DMS79 (cell line): ENCODE measurements at regions not wholly inside any gene's neighbourhood (a gene's known extent, or its start where the extent isn't known, plus 50 kb on each side); places are given as distances from the start of the nearest gene placed in this dataset.

Experiments used
- DNase-seq: peaks from one replicate; lab custom pipeline; 2025; lab: John Stamatoyannopoulos, UW

- no peak for DNase-seq
Observed at GRCh38 chr12:124096109-124096508, 123.1 kb downstream of the ZNF664 start.

GRCh38 chr12:124096869-124097434 is 123.9 kb downstream of the ZNF664 start:
- no peak for DNase-seq

- DNase-seq: no peak
Observed at GRCh38 chr12:124097701-124098100, 124.7 kb downstream of the ZNF664 start.

- DNase-seq: no peak
Observed at GRCh38 chr12:124098101-124098757, 125.2 kb downstream of the ZNF664 start.

GRCh38 chr12:124098887-124099286 is 125.9 kb downstream of the ZNF664 start:
- DNase-seq: no peak

GRCh38 chr12:124099661-124100060 is 126.6 kb downstream of the ZNF664 start:
- no peak for DNase-seq

GRCh38 chr12:124100572-124101178 is 127.7 kb downstream of the ZNF664 start:
- no peak for DNase-seq

- DNase-seq: no peak
Observed at GRCh38 chr12:124105546-124105945, 132.5 kb downstream of the ZNF664 start.

- no peak for DNase-seq
Observed at GRCh38 chr12:124107351-124107750, 134.3 kb downstream of the ZNF664 start.

GRCh38 chr12:124109760-124110159 is 136.7 kb downstream of the ZNF664 start:
- DNase-seq: no peak

GRCh38 chr12:124110372-124110883 is 137.4 kb downstream of the ZNF664 start:
- no peak for DNase-seq

GRCh38 chr12:124111006-124111405 is 138.0 kb downstream of the ZNF664 start:
- no peak for DNase-seq

- DNase-seq: no peak
Observed at GRCh38 chr12:124114316-124114715, 141.3 kb downstream of the ZNF664 start.

- DNase-seq: no peak
Observed at GRCh38 chr12:124115496-124115895, 142.5 kb downstream of the ZNF664 start.

GRCh38 chr12:124115976-124116690 is 143.1 kb downstream of the ZNF664 start:
- no peak for DNase-seq

- DNase-seq: no peak
Observed at GRCh38 chr12:124120739-124121138, 147.7 kb downstream of the ZNF664 start.

- no peak for DNase-seq
Observed at GRCh38 chr12:124122722-124123121, 149.7 kb downstream of the ZNF664 start.

GRCh38 chr12:124123296-124124000 is 150.4 kb downstream of the ZNF664 start:
- DNase-seq: no peak

GRCh38 chr12:124125203-124125871 is 152.3 kb downstream of the ZNF664 start:
- DNase-seq: no peak

GRCh38 chr12:124126950-124127655 is 154.1 kb downstream of the ZNF664 start:
- no peak for DNase-seq

- no peak for DNase-seq
Observed at GRCh38 chr12:124129132-124129531, 156.1 kb downstream of the ZNF664 start.
